ENCODE measurements at regions not wholly inside any gene's neighbourhood (a gene's known extent, or its start where the extent isn't known, plus 50 kb on each side); places are given as distances from the start of the nearest gene placed in this dataset.

DNA sequence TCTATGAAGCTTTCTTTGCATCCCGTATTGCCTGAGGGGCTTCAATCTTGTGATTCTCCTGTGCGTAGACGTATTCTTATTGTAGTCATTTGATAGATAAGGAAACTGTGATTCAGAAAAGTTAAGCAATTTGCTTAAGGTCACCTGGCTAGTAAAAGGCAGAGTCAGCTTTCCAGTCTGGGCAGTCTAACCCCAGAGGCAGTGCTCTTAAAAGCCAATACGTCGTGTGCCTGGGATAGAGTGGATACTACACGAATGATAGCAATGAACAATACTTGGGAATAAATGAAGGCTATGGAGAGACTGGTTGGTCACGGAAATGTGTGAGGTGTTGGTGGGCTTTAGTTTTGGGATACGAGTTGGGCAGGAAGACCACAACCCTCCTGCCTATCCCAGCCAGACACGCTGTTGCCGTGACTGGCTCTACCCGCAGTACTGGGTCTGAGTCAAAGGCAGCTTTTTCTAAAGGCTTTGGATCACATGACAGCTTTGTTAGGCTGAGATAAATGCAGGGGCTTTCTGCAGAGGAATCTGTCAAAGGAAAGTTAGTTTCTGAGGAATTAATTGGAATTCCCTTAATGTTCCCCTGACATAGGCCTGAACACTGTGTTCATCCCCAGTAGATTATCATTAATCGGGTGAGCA, 302.6 kb downstream of the KIF4B start:
- TF ChIP-seq POLR2A (IDR thresholded peaks at IDR 0.05): no peak
- TF ChIP-seq, protein P1, sequence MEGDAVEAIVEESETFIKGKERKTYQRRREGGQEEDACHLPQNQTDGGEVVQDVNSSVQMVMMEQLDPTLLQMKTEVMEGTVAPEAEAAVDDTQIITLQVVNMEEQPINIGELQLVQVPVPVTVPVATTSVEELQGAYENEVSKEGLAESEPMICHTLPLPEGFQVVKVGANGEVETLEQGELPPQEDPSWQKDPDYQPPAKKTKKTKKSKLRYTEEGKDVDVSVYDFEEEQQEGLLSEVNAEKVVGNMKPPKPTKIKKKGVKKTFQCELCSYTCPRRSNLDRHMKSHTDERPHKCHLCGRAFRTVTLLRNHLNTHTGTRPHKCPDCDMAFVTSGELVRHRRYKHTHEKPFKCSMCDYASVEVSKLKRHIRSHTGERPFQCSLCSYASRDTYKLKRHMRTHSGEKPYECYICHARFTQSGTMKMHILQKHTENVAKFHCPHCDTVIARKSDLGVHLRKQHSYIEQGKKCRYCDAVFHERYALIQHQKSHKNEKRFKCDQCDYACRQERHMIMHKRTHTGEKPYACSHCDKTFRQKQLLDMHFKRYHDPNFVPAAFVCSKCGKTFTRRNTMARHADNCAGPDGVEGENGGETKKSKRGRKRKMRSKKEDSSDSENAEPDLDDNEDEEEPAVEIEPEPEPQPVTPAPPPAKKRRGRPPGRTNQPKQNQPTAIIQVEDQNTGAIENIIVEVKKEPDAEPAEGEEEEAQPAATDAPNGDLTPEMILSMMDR (IDR thresholded peaks at IDR 0.05 in 8 of 11, conservative IDR thresholded peaks at IDR 0.05 in 3 of 11): no peak
- no peak for TF ChIP-seq POLR2AphosphoS5 (IDR thresholded peaks at IDR 0.05)

All from spleen (tissue), 7 donors.